Upper lobe of left lung (tissue), 4 donors: ENCODE measurements at regions not wholly inside any gene's neighbourhood (a gene's known extent, or its start where the extent isn't known, plus 50 kb on each side); places are given as distances from the start of the nearest gene placed in this dataset.

Source experiments
- POLR2AphosphoS5 ChIP-seq, 2 donors: sonication (generic); formaldehyde crosslinking; IDR thresholded peaks; one replicate each; pipeline ENCODE4 v1.5.1; 2017; ENCODE audit warnings: antibody characterized with exemption in 2 of 2
- TF ChIP-seq, protein P1 (sequence below), 6 experiments: fragments of 450-650 bp in 4 of 6; fragments of 200-600 bp in 2 of 6; sonication (generic) in 2 of 6; IDR thresholded peaks; one replicate each; pipeline ENCODE4 v1.5.1; 2016 to 2019; ENCODE audit warnings: antibody characterized with exemption in 6 of 6

GRCh38 chr15:69919816-69920215 is 177.9 kb downstream of the TLE3 start:
- TF ChIP-seq, protein P1, sequence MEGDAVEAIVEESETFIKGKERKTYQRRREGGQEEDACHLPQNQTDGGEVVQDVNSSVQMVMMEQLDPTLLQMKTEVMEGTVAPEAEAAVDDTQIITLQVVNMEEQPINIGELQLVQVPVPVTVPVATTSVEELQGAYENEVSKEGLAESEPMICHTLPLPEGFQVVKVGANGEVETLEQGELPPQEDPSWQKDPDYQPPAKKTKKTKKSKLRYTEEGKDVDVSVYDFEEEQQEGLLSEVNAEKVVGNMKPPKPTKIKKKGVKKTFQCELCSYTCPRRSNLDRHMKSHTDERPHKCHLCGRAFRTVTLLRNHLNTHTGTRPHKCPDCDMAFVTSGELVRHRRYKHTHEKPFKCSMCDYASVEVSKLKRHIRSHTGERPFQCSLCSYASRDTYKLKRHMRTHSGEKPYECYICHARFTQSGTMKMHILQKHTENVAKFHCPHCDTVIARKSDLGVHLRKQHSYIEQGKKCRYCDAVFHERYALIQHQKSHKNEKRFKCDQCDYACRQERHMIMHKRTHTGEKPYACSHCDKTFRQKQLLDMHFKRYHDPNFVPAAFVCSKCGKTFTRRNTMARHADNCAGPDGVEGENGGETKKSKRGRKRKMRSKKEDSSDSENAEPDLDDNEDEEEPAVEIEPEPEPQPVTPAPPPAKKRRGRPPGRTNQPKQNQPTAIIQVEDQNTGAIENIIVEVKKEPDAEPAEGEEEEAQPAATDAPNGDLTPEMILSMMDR (IDR thresholded peaks at IDR 0.05), result no peak
- TF ChIP-seq POLR2AphosphoS5 (IDR thresholded peaks at IDR 0.05), result no peak
